ENCODE measurements at regions not wholly inside any gene's neighbourhood (a gene's known extent, or its start where the extent isn't known, plus 50 kb on each side); places are given as distances from the start of the nearest gene placed in this dataset.
"Not testable (repeated sequence)": the region's sequence is repeated elsewhere in the genome, so short reads cannot be mapped to it uniquely, and the experiment has no call there.

DNA sequence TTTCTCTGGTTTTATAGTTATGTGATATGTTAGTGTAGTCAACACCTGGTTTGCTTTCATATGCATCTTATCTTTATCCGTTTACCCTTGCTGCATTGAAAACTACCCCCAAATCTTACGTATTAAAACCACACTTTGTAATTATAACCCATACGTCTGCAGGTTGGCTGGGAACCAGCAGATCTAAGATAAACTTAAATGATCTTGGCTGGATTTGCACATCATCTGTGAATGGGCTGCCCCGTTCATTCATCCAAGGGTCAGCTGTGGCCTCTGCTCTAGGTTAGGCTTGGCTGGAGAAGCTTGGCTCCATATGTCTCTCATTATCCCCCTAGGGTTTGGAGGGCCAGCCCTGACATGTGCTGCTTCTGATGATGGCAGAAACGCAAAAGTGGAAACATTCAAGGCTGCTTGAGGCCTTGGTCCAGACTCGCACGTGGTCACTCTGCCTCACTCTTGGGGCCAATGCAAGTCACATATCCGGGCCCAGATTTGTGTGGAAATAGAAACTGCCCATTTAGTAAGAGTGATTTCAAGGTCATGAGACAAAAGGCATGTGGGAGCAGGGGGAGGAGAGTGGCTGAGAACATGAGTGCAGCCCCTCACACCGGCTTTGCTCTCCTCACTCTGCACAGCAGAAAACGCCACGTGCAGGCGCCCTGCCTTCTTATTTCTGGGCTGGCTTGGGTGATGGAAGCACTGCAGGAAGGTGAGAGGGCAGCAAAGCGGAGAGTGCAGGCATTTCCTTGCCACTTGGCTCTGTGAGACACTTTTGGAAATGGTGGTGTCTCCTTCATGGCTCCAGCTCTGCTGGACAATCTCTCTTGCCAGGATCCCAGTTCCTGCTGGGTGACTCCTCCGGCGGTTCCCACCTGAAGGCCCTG lies 553.8 kb downstream of the GLRX3 start:
- no peaks in the 10 kb centered on the region for H3K27me3 Mint-ChIP-seq
- no peaks in the 10 kb centered on the region for H3K36me3 Mint-ChIP-seq
- H3K27ac Mint-ChIP-seq: no peak overlapping the region
- no peaks in the 10 kb centered on the region for H3K9me3 Mint-ChIP-seq
- no peak overlapping the region for H3K4me3 Mint-ChIP-seq
- no peak for ATAC-seq
- H3K4me1 Mint-ChIP-seq: no peaks in the 10 kb centered on the region

GRCh38 chr10:130691776-130692175 lies 555.6 kb downstream of the GLRX3 start:
- no peaks in the 10 kb centered on the region for H3K9me3 Mint-ChIP-seq

GRCh38 chr10:130696870-130697269 lies 560.7 kb downstream of the GLRX3 start:
- Mint-ChIP-seq H3K9me3 (peaks cover 2% of the 10 kb centered on the region), H3K4me1 (no peaks in the 10 kb centered on the region), H3K36me3 (no peaks in the 10 kb centered on the region), H3K27me3 (no peaks in the 10 kb centered on the region), H3K27ac (no peak overlapping the region), H3K4me3 (no peak overlapping the region)
- no peak for ATAC-seq

More at GRCh38 chr10:130691776-130692175, 555.6 kb downstream of the GLRX3 start:
- ATAC-seq: no peak
- Mint-ChIP-seq H3K4me3 (no peak overlapping the region), H3K27me3 (no peaks in the 10 kb centered on the region), H3K36me3 (no peaks in the 10 kb centered on the region), H3K4me1 (no peaks in the 10 kb centered on the region), H3K27ac (no peak overlapping the region)

DNA sequence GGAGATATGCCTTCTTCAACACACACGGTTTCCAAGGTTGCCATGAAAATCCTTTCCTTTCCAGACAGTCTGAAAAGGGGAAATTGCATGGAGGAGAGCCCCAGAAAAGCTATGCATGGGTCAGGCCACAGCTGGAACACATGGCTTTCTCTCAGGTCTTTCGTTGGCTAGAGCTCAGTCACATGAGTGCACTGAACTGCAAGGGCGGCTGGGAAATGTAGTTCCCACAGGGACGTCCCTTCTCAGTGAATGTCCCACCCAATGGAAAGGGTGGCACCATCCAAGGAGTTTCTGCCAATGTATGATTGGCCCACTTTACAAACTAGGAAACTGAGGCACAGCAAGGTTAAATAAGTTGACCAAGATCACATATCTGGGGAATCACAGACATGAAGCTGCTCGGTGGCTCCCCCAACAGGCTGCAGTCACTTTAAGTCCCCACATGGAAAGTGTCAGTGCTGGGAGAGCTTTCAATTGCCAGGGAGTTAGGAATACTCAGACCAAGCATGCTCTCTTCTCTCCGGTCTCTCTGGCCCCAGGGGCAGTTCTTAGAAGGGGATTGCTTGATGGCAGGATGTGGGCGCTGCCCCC lies 571.3 kb downstream of the GLRX3 start:
- H3K27me3 Mint-ChIP-seq: no peaks in the 10 kb centered on the region
- H3K27ac Mint-ChIP-seq: no peak overlapping the region
- ATAC-seq: no peak
- no peaks in the 10 kb centered on the region for H3K36me3 Mint-ChIP-seq
- no peaks in the 10 kb centered on the region for H3K4me1 Mint-ChIP-seq
- H3K9me3 Mint-ChIP-seq: no peaks in the 10 kb centered on the region
- H3K4me3 Mint-ChIP-seq: no peak overlapping the region

DNA sequence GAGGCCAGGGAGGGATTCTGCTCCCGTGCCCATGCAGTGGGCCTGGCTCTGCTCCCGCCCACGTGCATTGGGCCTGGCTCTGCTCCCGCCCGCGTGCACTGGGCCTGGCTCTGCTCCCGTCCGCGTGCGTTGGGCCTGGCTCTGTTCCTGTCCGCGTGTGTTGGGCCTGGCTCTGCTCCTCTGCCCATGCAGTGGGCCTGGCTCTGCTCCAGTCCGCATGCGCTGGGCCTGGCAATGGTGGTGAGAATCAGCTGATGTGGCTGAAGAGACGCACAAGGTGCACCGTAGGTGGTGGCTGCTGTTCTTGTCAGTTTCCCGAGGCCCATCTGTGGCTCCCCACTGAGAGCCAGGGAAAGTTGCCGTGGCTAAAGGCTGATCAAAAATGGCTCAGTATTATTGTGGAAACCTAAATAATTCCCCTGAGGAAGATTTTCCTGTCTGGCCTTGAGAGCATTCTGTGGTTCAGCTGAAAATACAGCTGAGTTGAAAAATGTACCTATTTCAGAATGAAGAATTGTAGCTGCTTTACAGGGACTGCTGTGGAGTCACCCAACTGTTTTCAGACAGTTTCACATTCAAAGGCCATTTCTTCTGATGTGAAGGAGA lies 572.4 kb downstream of the GLRX3 start:
- no peaks in the 10 kb centered on the region for H3K36me3 Mint-ChIP-seq
- ATAC-seq: no peak

DNA sequence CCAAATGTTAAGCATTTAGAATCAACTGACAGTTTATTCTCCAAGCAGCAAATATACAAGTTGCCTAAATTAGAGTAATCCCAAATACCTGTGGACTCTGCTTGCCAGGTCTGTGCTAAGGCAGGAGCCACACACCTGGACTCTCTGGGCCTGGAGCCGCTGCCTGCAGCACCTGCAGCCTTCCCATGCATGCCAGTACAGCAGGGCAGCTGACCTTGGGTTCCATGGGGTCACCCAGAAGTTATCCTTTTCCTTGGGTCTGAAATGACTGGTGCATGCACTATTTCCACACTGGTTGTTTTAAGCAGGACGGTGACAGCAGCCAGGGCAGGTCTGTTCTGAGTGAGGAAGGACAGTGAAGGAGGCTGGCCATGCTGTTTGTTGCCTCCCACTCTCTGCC lies 573.2 kb downstream of the GLRX3 start:
- no peaks in the 10 kb centered on the region for H3K36me3 Mint-ChIP-seq
- H3K27ac Mint-ChIP-seq: no peak overlapping the region
- no peak overlapping the region for H3K4me3 Mint-ChIP-seq
- no peaks in the 10 kb centered on the region for H3K4me1 Mint-ChIP-seq
- H3K9me3 Mint-ChIP-seq: no peaks in the 10 kb centered on the region
- ATAC-seq: no peak
- H3K27me3 Mint-ChIP-seq: no peaks in the 10 kb centered on the region

More for the DNA sequence above, 572.4 kb downstream of the GLRX3 start:
- no peak overlapping the region for H3K27ac Mint-ChIP-seq
- H3K4me1 Mint-ChIP-seq: no peaks in the 10 kb centered on the region
- H3K9me3 Mint-ChIP-seq: no peaks in the 10 kb centered on the region
- H3K27me3 Mint-ChIP-seq: no peaks in the 10 kb centered on the region
- H3K4me3 Mint-ChIP-seq: no peak overlapping the region

GRCh38 chr10:130711072-130711471 lies 574.9 kb downstream of the GLRX3 start:
- Mint-ChIP-seq H3K4me1 (no peaks in the 10 kb centered on the region), H3K4me3 (no peak overlapping the region), H3K27ac (no peak overlapping the region), H3K9me3 (no peaks in the 10 kb centered on the region), H3K36me3 (no peaks in the 10 kb centered on the region), H3K27me3 (no peaks in the 10 kb centered on the region)
- no peak for ATAC-seq

DNA sequence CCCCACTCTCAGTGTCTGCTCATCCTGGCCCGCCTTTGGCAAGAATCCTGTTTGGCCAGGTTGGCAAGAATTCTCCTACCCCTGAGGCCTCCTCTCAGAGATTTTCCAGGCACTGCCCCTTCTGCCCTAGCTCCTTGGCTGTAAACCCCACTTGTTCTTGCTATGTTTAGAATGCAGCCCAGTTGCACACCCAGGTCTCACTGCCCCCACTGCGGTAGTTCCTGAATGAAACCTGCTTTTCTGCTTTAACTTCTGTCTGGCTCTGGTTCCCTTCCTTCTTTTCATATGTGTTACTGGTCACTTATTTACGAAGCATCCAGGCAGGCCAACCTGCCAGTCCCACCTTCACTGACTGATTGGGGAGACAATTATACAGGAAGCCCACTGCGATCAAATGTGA lies 576.9 kb downstream of the GLRX3 start:
- H3K27ac Mint-ChIP-seq: no peak overlapping the region
- H3K4me1 Mint-ChIP-seq: no peaks in the 10 kb centered on the region
- no peaks in the 10 kb centered on the region for H3K27me3 Mint-ChIP-seq
- H3K36me3 Mint-ChIP-seq: no peaks in the 10 kb centered on the region
- H3K4me3 Mint-ChIP-seq: no peak overlapping the region
- no peak for ATAC-seq
- H3K9me3 Mint-ChIP-seq: peaks cover 3% of the 10 kb centered on the region

- Mint-ChIP-seq H3K36me3 (no peaks in the 10 kb centered on the region), H3K27ac (no peak overlapping the region), H3K4me3 (no peak overlapping the region), H3K27me3 (no peaks in the 10 kb centered on the region), H3K9me3 (peaks cover 5% of the 10 kb centered on the region), H3K4me1 (no peaks in the 10 kb centered on the region)
- ATAC-seq: no peak
These were observed 577.5 kb downstream of the GLRX3 start for GRCh38 chr10:130713731-130714130.

DNA sequence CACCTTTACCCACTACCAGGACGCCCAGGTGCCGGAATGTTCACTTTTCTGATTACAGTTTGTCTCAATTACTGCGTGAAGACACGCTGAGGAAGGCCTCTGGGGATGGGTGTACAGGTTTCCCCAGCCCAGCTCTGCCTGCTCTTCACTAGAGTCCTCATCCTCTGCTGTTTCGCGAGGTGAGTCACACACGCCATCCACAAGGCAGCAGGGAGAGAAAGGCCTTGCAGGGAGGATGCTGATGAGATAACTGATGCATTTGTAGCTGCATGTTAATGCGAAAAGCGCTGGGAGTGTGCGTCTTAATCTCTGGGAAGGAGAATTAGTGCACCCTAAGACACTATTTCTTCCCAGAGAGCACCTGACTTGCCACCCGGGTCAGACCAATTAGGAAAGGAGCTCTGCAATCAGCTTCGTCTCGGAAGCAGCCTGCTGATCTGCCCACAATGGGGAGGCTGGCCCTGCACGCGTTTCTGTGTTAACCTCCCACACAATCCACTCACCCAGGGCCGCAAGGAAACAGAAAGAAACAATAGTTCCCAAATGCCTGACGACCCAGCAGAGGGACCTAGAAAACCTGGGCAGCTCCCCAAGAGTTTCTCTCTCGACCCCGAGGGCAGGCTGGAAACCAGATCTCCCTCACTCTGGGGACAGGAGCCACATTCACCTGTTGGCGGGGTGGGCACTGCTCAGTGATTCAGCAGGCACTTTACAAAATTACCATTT lies 578.7 kb downstream of the GLRX3 start:
- no peak overlapping the region for H3K4me3 Mint-ChIP-seq
- ATAC-seq: no peak

DNA sequence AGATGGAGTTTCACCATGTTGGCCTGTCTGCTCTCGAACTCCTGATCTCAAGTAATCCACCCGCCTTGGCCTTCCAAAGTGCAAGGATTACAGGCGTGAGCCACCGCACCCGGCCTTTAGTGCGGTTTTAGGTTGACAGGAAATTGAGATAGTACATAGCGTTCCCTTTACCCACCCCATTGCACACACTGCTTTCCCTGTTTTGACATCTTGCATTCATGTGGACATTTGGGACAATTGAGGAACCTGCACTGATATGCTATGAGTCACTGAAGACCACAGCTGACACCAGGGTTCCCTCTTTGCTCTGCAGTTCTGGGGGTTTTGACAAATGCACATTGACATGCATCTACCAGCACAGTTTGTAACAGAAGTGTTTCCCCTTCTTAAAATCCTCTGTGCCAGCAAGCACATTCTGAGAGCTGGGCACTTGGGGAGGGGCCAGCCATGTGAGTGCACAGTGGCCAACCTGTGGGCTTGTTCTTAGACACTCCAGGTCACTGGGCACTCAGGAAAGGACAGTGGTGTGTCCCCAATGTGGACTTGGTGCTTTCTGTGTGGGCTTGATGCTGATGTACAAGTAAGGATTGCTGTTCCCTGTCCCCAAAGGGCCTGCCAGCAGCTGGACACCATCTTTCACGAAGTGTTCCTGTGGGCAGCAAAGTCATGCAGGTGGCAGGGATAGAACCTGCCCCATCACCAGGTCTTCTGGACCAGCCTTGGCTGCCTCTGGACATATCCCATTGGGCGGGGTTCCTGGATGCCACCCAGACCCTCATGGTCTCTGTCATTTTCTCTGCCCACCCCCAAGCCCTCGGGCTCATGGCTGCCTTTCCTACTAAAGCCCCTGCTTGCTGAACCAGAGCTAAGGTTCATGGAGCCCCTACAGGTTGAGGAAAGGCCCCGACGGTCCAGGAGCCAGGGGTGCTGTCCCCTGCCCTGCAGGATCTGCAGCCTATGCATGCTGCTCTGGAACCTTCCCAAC lies 579.8 kb downstream of the GLRX3 start:
- no peak overlapping the region for H3K4me3 Mint-ChIP-seq
- no peak for ATAC-seq
- peaks cover 5% of the 10 kb centered on the region for H3K9me3 Mint-ChIP-seq
- no peaks in the 10 kb centered on the region for H3K36me3 Mint-ChIP-seq
- no peaks in the 10 kb centered on the region for H3K4me1 Mint-ChIP-seq
- H3K27ac Mint-ChIP-seq: no peak overlapping the region
- no peaks in the 10 kb centered on the region for H3K27me3 Mint-ChIP-seq

More for the DNA sequence above, 578.7 kb downstream of the GLRX3 start:
- H3K27ac Mint-ChIP-seq: no peak overlapping the region
- no peaks in the 10 kb centered on the region for H3K36me3 Mint-ChIP-seq
- H3K9me3 Mint-ChIP-seq: peaks cover 5% of the 10 kb centered on the region
- no peaks in the 10 kb centered on the region for H3K27me3 Mint-ChIP-seq
- H3K4me1 Mint-ChIP-seq: no peaks in the 10 kb centered on the region

GRCh38 chr10:130717083-130717482 lies 580.9 kb downstream of the GLRX3 start:
- Mint-ChIP-seq H3K4me3 (no peak overlapping the region), H3K9me3 (peaks cover 5% of the 10 kb centered on the region), H3K27me3 (no peaks in the 10 kb centered on the region), H3K36me3 (no peaks in the 10 kb centered on the region), H3K27ac (no peak overlapping the region), H3K4me1 (no peaks in the 10 kb centered on the region)
- ATAC-seq: no peak

GRCh38 chr10:130718744-130719447 lies 582.7 kb downstream of the GLRX3 start:
- H3K9me3 Mint-ChIP-seq, H3K27me3 Mint-ChIP-seq, H3K4me1 Mint-ChIP-seq, H3K4me3 Mint-ChIP-seq, H3K27ac Mint-ChIP-seq, ATAC-seq, H3K36me3 Mint-ChIP-seq: not testable (repeated sequence)

DNA sequence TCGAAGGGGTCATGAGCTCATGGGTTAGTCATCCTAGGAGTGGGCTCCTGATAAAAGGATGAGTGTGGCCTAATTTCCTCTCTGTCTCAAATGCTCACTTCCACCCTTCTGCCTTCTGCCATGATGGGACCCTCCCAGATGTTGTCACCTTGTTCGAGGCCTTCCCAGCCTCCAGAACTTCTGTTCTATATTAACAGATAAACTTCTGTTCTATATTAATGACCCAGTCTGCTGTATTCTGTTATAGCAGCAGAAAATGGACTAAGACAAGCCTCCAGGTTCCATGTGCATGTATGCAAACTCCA lies 583.2 kb downstream of the GLRX3 start:
- ATAC-seq: no peak
- Mint-ChIP-seq H3K4me1 (no peaks in the 10 kb centered on the region), H3K27me3 (no peaks in the 10 kb centered on the region), H3K36me3 (no peaks in the 10 kb centered on the region), H3K9me3 (peaks cover 5% of the 10 kb centered on the region), H3K4me3 (no peak overlapping the region), H3K27ac (no peak overlapping the region)
